GM12874 (cell line): ENCODE measurements at regions not wholly inside any gene's neighbourhood (a gene's known extent, or its start where the extent isn't known, plus 50 kb on each side); places are given as distances from the start of the nearest gene placed in this dataset.

Experiments
- TF ChIP-seq, protein P1 (sequence below): IDR thresholded peaks from 2 replicates; pipeline ENCODE4 v1.5.1; 2011; ENCODE audit warnings: low read depth, mild to moderate bottlenecking, control low read depth, low read length, moderate library complexity; ENCODE audit not compliant: insufficient read depth

GRCh38 chr14:38138473-38139138, 69.1 kb upstream of the SSTR1 start:
- TF ChIP-seq, protein P1, sequence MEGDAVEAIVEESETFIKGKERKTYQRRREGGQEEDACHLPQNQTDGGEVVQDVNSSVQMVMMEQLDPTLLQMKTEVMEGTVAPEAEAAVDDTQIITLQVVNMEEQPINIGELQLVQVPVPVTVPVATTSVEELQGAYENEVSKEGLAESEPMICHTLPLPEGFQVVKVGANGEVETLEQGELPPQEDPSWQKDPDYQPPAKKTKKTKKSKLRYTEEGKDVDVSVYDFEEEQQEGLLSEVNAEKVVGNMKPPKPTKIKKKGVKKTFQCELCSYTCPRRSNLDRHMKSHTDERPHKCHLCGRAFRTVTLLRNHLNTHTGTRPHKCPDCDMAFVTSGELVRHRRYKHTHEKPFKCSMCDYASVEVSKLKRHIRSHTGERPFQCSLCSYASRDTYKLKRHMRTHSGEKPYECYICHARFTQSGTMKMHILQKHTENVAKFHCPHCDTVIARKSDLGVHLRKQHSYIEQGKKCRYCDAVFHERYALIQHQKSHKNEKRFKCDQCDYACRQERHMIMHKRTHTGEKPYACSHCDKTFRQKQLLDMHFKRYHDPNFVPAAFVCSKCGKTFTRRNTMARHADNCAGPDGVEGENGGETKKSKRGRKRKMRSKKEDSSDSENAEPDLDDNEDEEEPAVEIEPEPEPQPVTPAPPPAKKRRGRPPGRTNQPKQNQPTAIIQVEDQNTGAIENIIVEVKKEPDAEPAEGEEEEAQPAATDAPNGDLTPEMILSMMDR, result no peak

- TF ChIP-seq, protein P1, result no peak
Measured at GRCh38 chr14:38139926-38140325, 67.8 kb upstream of the SSTR1 start.

DNA sequence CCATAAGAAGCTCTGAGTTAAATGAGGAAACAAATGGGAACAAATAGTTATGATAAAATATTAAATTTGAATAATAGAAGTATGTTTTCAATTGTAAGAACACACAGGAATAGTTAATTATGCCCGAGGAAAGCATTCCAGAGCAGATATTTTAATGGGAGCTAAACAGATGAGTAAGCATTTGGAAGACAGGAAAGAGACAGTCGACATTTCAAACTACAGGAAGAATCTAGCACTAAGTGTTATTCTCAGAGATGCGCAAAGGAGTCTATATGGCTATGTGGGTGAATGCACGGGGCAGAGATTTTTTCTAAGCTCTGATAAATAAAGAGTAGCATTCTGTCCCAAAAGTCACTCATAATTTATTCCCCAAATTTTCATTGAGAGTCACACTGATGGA, 64.5 kb upstream of the SSTR1 start:
- TF ChIP-seq, protein P1, result no peak

DNA sequence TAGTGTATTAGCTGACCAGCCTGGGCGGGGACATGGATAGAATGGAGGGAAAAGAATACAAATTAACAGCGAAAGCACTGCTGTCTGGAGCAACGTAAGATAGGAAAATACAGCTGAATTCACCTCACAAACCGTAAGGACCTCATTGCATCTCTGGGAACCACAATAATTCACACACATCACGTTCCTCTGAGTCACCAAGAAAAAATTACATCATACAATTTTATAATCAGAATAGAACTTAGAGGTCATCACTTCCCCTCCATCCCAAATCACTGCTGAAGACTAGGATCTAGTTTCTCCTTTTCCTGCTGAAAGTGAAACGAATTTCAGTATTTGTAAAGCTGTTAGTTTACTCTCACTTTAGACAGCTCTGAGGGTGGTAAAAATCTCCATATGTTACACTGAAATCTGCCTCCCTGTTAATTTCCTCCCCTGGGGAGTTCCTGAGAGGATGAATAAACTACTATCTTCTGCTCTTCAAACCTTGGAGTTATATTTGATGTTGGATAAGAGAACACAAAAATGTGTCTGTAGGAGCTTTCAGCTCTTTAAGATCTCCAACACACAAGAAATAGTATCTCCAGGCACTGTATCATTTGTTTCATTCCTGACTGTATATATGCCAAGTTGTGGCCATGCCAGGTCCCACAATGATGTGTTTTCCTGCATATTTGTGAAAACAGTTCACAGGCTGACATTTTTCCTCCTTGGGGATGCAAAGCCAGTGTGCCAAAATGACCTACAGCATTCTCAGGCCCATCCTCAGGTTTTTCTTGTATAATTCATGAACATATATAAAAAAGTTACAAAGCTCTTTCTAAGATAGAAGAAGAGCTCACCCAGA, 63.8 kb upstream of the SSTR1 start:
- TF ChIP-seq, protein P1, result no peak

GRCh38 chr14:38145142-38145541, 62.6 kb upstream of the SSTR1 start:
- TF ChIP-seq, protein P1, result no peak

DNA sequence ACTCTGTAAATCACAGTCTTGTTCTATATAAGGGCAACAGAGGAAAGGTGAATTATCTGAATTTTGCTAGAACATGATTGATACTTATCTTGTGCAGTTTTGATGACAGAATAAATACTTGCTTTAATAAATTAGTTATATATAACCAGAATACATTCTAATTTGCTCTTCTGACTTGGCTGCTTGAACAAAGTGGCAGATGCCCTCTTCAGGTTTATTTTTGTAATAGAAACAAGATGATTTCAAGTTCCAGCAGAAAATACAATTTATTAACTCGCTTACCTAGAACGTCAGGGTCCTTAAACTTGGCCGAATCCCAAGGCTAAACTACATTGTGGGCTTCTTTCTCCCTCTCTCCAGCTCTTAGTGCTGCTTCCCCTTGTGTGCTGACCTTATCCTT, 57.6 kb upstream of the SSTR1 start:
- TF ChIP-seq, protein P1, result no peak
